Liver (tissue), 8 donors: ENCODE measurements at regions not wholly inside any gene's neighbourhood (a gene's known extent, or its start where the extent isn't known, plus 50 kb on each side); places are given as distances from the start of the nearest gene placed in this dataset.
A peak's percentile ranks its signal among the peaks of the same experiment; 100 is the strongest.

Source experiments
- DNase-seq: peaks from one replicate; pipeline ENCODE4 v3.0.0-alpha.2; 2017; ENCODE audit warnings: low spot score
- H3K27ac ChIP-seq, 2 donors: one replicate each; pipeline ENCODE4 v1.7.0; 2013; ENCODE audit warnings: inconsistent platforms in 2 of 2, low read length in 2 of 2, control low read depth in 1 of 2, low read depth in 1 of 2, mild to moderate bottlenecking in 1 of 2
- H3K27me3 ChIP-seq, 4 donors: one replicate each; pipeline versions ENCODE4 v1.6.1 to v1.7.0; 2013; ENCODE audit warnings: low read length in 3 of 4, inconsistent platforms in 1 of 4, mild to moderate bottlenecking in 1 of 4, moderate library complexity in 1 of 4; ENCODE audit not compliant: control insufficient read depth in 4 of 4, insufficient read depth in 4 of 4
- H3K36me3 ChIP-seq, 4 donors: one replicate each; pipeline versions ENCODE4 v1.6.1 to v1.7.0; 2013; ENCODE audit warnings: low read length in 3 of 4, mild to moderate bottlenecking in 3 of 4, low read depth in 1 of 4, moderate library complexity in 1 of 4; ENCODE audit not compliant: control insufficient read depth in 4 of 4, insufficient read depth in 3 of 4
- H3K4me1 ChIP-seq, 4 donors: one replicate each; pipeline versions ENCODE4 v1.6.1 to v1.7.0; 2013; ENCODE audit warnings: low read length in 3 of 4, mild to moderate bottlenecking in 3 of 4, moderate library complexity in 1 of 4; ENCODE audit not compliant: control insufficient read depth in 4 of 4, insufficient read depth in 4 of 4
- H3K4me3 ChIP-seq, 3 donors: one replicate each; pipeline versions ENCODE4 v1.6.1 to v1.7.0; 2013; ENCODE audit warnings: low read length in 3 of 3, control low read depth in 1 of 3, low read depth in 1 of 3, mild to moderate bottlenecking in 1 of 3
- H3K9ac ChIP-seq, 2 donors: one replicate each; pipeline ENCODE4 v1.7.0; 2013; ENCODE audit warnings: low read length in 2 of 2, mild to moderate bottlenecking in 2 of 2, moderate library complexity in 2 of 2, control low read depth in 1 of 2, low read depth in 1 of 2
- H3K9me3 ChIP-seq, 4 donors: one replicate each; pipeline versions ENCODE4 v1.6.1 to v1.7.0; 2013; ENCODE audit warnings: low read length in 3 of 4; ENCODE audit not compliant: control insufficient read depth in 4 of 4
- ATF3 ChIP-seq: IDR thresholded peaks from 2 replicates; pipeline ENCODE4 v1.6.1; 2016; ENCODE audit warnings: antibody characterized with exemption
- CTCF ChIP-seq: fragments of 150-350 bp; IDR thresholded peaks from 2 replicates; pipeline ENCODE4 v1.5.1; 2017; ENCODE audit warnings: improper control_type of control experiment, low read depth, low read length; ENCODE audit not compliant: missing input control
- EGR1 ChIP-seq, 2 donors: IDR thresholded peaks; 2 replicates each; pipeline ENCODE4 v1.6.1; 2016 to 2018; ENCODE audit warnings: antibody characterized with exemption in 2 of 2, low read depth in 2 of 2
- FOXA2 ChIP-seq: IDR thresholded peaks from 2 replicates; pipeline ENCODE4 v1.6.1; 2016; ENCODE audit warnings: antibody characterized with exemption
- GABPA ChIP-seq, 2 donors: IDR thresholded peaks in 1 of 2; conservative IDR thresholded peaks in 1 of 2; 2 replicates each; pipeline ENCODE4 v1.6.1; 2016; ENCODE audit warnings: antibody characterized with exemption in 2 of 2, mild to moderate bottlenecking in 1 of 2, moderate library complexity in 1 of 2
- HNF4A ChIP-seq, 2 donors: conservative IDR thresholded peaks; 2 replicates each; pipeline ENCODE4 v1.6.1; 2016; ENCODE audit warnings: antibody characterized with exemption in 2 of 2, mild to moderate bottlenecking in 2 of 2
- MAX ChIP-seq: IDR thresholded peaks from 2 replicates; pipeline ENCODE4 v1.6.1; 2016; ENCODE audit warnings: antibody characterized with exemption
- NR2F2 ChIP-seq: IDR thresholded peaks from 2 replicates; pipeline ENCODE4 v1.6.1; 2016; ENCODE audit warnings: antibody characterized with exemption
- RAD21 ChIP-seq, 2 donors: IDR thresholded peaks; 2 replicates each; pipeline ENCODE4 v1.6.1; 2016; ENCODE audit warnings: antibody characterized with exemption in 2 of 2, mild to moderate bottlenecking in 2 of 2
- REST ChIP-seq: IDR thresholded peaks from 2 replicates; pipeline ENCODE4 v1.6.1; 2016; ENCODE audit warnings: antibody characterized with exemption, mild to moderate bottlenecking
- SP1 ChIP-seq: IDR thresholded peaks from 2 replicates; pipeline ENCODE4 v1.6.1; 2018; ENCODE audit warnings: antibody characterized with exemption, mild to moderate bottlenecking
- TAF1 ChIP-seq: conservative IDR thresholded peaks from 2 replicates; pipeline ENCODE4 v1.6.1; 2016; ENCODE audit warnings: antibody characterized with exemption, mild to moderate bottlenecking
- YY1 ChIP-seq: IDR thresholded peaks from 2 replicates; pipeline ENCODE4 v1.6.1; 2016; ENCODE audit warnings: antibody characterized with exemption, mild to moderate bottlenecking
- WGBS: extraction: QIAGEN DNeasy Blood & Tissue Kit; methylation state at CpG from one replicate; pipeline ENCODE4 v1.1.7; 2013; 5-methylcytosine and 5-hydroxymethylcytosine counted together
- donor health status: healthy.
- donor health status: healthy.
- donor health status: healthy.
- donor health status: healthy.
- donor health status: healthy.

- H3K27ac ChIP-seq, result peak overlapping the region in 1 of 2 donors; percentile 42
- TF ChIP-seq RAD21 (IDR thresholded peaks at IDR 0.05) (peak in 1 of 2 donors; percentile 12), REST (no peak), EGR1 (IDR thresholded peaks at IDR 0.05; ENCODE audit: low read depth in 2 of 2) (no peak)
- WGBS, result 3% methylated on average over 35 of the region's 35 CpGs
- peak overlapping the region in 2 of 3 donors; percentile 42 to 43 for H3K4me3 ChIP-seq
- H3K36me3 ChIP-seq, result no peaks in the 10 kb centered on the region
- peak; percentile 55 for DNase-seq
- peak overlapping the region in 1 of 2 donors; percentile 22 for H3K9ac ChIP-seq
- H3K4me1 ChIP-seq, result peaks cover 0 to 6% (median 0%) of the 10 kb centered on the region in 4 donors
- no peaks in the 10 kb centered on the region for H3K27me3 ChIP-seq
- no peaks in the 10 kb centered on the region for H3K9me3 ChIP-seq
Measured at GRCh38 chr12:41932470-41932991, 212.1 kb downstream of the GXYLT1 start.

GRCh38 chr12:41930866-41931437, 213.7 kb downstream of the GXYLT1 start:
- H3K4me3 ChIP-seq, result peak overlapping the region in 1 of 3 donors; percentile 37
- 52% methylated on average over 7 of the region's 7 CpGs for WGBS
- no peak overlapping the region for H3K27ac ChIP-seq
- no peaks in the 10 kb centered on the region for H3K9me3 ChIP-seq
- H3K36me3 ChIP-seq, result no peaks in the 10 kb centered on the region
- H3K9ac ChIP-seq, result no peak overlapping the region
- TF ChIP-seq YY1 (no peak), EGR1 (IDR thresholded peaks at IDR 0.05; ENCODE audit: low read depth in 2 of 2) (no peak), NR2F2 (no peak), GABPA (IDR thresholded peaks at IDR 0.05 in 1 of 2, conservative IDR thresholded peaks at IDR 0.05 in 1 of 2) (no peak), REST (no peak), RAD21 (IDR thresholded peaks at IDR 0.05) (no peak), CTCF (no peak), SP1 (no peak), ATF3 (no peak), FOXA2 (no peak), HNF4A (conservative IDR thresholded peaks at IDR 0.05) (no peak), MAX (no peak), TAF1 (no peak)
- no peak for DNase-seq
- no peaks in the 10 kb centered on the region for H3K27me3 ChIP-seq
- peaks cover 0 to 6% (median 0%) of the 10 kb centered on the region in 4 donors for H3K4me1 ChIP-seq
